Neural cell (in vitro differentiated cells): ENCODE measurements at regions not wholly inside any gene's neighbourhood (a gene's known extent, or its start where the extent isn't known, plus 50 kb on each side); places are given as distances from the start of the nearest gene placed in this dataset.

Experiments
- CTCF ChIP-seq: fragments of 450-650 bp; IDR thresholded peaks from 2 replicates; pipeline ENCODE4 v1.5.1; 2014; ENCODE audit warnings: antibody characterized with exemption, mild to moderate bottlenecking, moderate library complexity; ENCODE audit not compliant: poor library complexity, severe bottlenecking
- SMC3 ChIP-seq: fragments of 450-650 bp; conservative IDR thresholded peaks from 2 replicates; pipeline ENCODE4 v1.6.1; 2014; ENCODE audit warnings: antibody characterized with exemption, mild to moderate bottlenecking, moderate library complexity; ENCODE audit not compliant: poor library complexity

GRCh38 chr5:60545551-60545950 is 154.4 kb downstream of the DEPDC1B start:
- no peak for TF ChIP-seq SMC3
- TF ChIP-seq CTCF, result no peak
